HG03095 (cell line): ENCODE measurements at regions not wholly inside any gene's neighbourhood (a gene's known extent, or its start where the extent isn't known, plus 50 kb on each side); places are given as distances from the start of the nearest gene placed in this dataset.

Source experiments
- ATAC-seq: cut with Tn5 transposase; IDR thresholded peaks from one replicate; pipeline ENCODE4 v1.9.1; 2021; ENCODE audit warnings: moderate library complexity; ENCODE audit not compliant: unreplicated experiment

- ATAC-seq: no peak
These were observed 172.7 kb upstream of the CTNNB1 start for GRCh38 chr3:41026394-41027177.

DNA sequence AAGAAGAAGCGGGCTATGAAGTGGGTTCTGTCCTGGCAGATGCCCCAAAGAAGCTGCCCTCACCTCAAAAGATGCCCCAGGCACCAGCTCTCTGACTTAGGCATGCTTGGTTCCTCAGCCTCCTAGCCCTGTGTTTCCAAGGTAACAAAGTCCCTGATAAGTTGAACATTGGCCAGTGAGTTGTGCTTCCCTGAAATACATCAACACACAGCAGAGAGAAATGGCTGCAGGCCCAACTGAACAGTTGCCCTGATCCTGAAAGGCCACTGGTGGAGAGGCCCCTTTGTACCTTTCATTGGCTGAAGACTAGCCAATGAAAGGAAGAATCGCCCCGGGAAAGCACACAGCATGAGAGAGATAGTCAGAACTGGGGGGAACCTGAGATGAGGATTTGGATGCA lies 169.9 kb upstream of the CTNNB1 start:
- ATAC-seq: no peak

DNA sequence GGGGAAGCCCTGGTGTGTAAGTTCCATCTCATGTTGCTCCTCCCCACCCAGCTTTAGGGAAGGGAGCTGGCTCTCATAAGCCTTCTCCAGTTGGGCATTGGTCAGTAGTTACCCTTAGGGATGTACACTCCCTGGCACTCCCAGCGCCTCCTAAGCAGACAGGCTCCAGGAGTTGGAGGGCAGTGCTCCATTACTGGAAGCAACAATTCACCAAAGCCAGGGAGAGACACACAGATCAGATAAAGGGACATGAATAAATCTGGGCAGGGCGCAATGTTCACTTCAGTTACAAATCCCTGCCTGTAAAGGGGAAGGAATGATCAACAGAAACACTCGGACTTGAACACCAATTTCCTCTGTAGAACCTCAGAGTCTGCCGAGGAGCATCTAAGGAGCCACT lies 169.1 kb upstream of the CTNNB1 start:
- ATAC-seq: no peak

GRCh38 chr3:41031401-41031800 lies 167.9 kb upstream of the CTNNB1 start:
- ATAC-seq: no peak

- ATAC-seq: no peak
These were observed 165.3 kb upstream of the CTNNB1 start for GRCh38 chr3:41033956-41034519.

DNA sequence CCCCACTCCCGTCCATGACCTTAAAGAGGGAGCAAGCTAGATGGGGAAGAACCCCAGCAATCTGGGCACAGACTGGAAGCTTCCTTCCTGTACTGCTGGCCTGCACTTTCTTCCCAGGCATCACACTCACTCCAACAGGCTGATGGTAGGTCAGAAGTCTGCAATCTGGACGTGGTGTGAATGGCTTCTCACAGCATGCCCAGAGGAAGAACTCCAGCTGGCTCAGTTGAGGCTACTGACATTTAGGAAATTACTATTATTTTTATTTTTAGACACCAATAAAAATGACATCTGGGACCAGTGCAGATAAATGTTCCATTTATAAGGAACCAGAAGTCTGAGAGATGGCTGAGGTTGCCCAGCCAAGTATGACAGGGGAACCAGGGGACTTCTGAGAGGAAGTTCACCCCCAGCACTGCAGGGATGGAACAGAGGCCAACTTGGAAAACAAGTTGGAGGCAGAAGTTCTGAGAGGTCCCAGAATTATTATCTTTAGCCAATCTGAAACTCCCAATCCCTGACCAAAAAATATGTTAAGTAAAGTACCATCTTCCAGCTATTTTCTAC lies 163.8 kb upstream of the CTNNB1 start:
- ATAC-seq: no peak

GRCh38 chr3:41037651-41038334 lies 161.5 kb upstream of the CTNNB1 start:
- ATAC-seq: no peak

DNA sequence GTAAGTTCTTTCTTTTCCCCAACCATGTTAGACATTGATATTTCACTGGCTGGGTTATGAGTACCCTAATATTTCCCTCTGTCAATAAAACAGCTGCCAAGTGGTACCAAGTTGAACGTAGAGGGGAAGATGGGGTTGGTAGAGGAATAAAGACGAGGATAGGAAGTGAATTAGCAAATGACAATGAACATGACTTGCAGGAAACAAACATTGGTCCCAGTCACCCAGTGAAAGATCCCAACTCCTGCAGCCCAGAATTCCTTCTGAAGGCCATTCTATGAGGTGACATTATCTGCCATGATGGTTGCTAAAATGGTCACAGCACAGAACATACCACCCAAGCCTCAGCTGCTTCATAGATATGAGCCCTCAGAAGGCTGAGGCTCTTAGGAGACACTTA lies 159.0 kb upstream of the CTNNB1 start:
- no peak for ATAC-seq

DNA sequence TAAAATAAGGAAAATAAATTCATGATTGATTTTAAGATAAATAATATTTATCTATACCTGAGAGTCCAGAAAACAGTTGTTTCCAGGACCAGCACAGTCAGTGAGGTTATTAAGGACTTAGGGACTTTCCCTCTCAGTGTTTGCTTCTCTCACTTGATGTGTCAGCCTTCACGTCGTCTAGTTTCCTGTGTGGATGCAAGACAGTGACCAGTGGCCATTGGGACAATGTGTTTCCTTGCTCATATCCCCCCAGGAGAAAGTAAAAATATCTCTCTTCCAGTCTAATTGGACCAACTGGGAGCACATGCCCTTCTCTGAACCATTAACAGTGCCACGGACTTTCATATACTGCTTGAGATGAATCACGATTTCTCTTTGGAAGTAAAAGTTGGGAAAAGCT lies 157.8 kb upstream of the CTNNB1 start:
- no peak for ATAC-seq

DNA sequence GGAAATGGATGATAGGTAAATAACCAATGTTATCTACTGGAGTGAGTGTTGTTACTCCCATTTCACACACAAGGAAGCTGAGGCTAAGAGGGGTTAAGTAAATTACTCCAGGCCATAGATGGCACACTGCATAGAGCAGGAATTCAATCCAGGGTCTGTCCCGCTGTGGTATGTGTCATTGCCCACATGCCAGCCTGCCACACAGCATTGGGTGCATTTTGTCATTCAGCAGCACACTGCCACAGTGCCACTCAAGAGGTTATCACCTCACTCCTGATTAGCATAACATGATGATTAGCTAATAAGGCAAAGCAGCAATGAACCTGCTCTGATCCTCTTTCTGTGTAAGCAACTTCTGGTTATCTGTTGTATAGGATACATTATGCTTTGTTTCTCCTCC lies 157.4 kb upstream of the CTNNB1 start:
- no peak for ATAC-seq

GRCh38 chr3:41044523-41044922 lies 154.8 kb upstream of the CTNNB1 start:
- ATAC-seq: no peak

DNA sequence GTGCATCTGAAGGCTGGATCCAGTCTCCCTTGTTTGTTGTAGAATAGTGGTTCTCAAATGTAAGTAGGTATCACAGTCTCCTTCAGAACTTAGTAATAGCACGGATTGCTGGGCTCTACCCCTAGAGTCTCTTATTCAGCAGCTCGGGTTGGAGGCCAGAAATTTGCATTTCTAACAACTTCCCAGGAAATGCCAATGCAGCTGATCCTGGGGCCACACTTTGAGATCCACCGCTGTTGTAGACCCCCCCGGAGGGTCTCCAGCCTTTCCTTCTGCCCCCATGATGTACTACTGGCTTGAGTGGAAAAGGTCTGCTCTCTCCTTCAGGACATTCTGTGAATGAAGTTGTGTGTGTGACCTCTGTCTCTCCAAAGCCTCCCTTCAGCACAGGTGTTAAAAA lies 153.8 kb upstream of the CTNNB1 start:
- ATAC-seq: no peak

DNA sequence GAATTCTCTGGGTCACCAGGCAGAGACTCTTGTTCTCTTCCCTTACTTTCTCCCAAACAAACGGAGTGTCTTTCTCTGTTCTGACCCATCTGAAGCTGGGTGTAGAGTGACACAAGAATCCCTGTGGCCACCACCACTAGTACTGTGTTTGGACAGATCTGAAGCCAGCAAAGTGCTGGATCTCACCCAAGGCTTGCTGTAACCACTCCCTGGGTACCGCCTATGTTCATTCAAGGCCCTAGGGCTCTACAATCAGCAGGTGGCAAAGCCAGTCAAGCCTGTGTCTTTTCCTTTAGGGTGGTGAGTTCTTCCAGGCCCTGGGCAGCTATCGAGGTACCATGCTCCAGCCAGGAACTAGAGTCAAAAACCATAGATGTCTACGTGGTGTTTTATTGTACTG lies 149.2 kb upstream of the CTNNB1 start:
- ATAC-seq: no peak

DNA sequence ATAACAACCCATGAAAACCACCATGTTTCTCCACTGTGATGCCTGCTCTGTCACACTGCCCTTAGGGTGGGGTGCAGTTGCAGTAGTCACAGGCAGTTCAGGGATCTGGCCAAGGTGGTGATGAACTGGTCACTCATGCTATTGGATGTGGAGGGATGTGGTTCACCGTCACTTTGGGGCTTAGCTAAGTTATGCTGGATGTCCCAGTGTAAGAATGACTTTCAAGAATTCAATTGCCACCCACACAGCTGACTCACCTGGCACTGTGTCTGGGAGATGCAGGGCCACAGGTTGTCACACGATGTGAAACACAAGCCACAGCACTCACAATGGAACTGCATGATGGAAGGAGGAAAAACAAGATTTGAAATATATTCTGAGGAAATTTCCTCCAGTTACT lies 146.1 kb upstream of the CTNNB1 start:
- no peak for ATAC-seq

- no peak for ATAC-seq
These were observed 139.2 kb upstream of the CTNNB1 start for GRCh38 chr3:41060106-41060505.

DNA sequence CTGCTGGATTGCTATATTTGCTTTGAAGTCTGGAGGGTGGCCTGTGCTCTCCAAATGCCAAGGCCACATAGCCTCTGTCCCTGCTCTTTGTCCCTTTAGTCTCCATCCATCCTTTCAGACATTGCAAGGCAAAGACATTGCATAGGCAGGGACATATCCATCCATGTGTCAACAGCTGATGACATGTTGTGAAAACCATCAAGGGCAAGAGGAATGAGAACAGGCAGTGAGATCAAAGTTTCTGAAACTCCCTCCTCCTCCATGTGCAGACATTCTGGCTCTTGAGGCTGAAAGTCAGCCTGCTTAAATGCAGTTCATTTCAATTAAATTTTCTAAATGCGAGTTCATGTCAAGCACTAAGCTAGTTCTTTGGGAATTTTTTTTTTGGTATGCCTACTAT lies 135.2 kb upstream of the CTNNB1 start:
- no peak for ATAC-seq

DNA sequence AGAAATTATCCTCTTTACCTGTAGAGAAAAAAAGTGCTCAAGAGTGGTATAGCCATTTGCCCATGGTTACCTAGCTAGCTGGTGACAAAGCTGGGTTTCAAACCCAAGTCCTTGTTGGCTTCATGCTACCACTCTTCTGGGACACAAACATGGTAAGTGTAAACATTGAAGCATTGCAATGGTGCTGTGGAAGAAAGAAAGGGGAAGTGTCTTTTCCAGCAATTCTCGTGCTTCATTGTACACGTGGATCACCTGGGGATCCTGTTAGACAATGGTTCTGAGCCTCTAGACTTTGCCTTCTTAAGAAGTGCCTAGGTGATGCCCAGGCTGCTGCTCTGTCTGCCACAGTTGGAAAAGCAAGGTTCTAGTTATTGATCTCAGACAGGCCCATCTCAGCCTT lies 134.8 kb upstream of the CTNNB1 start:
- no peak for ATAC-seq

- no peak for ATAC-seq
These were observed 134.0 kb upstream of the CTNNB1 start for GRCh38 chr3:41065340-41065739.

DNA sequence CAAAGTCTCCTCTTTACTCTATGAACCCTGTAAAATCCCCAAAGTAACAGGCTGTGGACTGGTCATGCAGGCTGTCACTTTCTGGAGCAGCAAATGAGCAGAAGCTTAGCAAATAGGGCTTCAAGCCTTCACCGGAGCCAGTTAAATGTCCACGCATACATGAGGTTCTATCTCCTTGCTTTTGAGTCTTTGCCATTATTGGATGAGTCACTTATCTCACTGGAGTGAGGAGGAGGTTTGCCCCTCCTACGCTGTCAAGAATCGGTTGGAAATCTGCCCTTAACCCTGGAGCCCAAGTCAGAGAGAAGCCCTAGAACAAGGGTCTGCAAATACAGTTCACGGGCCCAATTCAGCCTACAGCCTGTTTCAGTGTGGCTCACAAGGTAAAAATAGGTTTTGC lies 126.1 kb upstream of the CTNNB1 start:
- no peak for ATAC-seq

DNA sequence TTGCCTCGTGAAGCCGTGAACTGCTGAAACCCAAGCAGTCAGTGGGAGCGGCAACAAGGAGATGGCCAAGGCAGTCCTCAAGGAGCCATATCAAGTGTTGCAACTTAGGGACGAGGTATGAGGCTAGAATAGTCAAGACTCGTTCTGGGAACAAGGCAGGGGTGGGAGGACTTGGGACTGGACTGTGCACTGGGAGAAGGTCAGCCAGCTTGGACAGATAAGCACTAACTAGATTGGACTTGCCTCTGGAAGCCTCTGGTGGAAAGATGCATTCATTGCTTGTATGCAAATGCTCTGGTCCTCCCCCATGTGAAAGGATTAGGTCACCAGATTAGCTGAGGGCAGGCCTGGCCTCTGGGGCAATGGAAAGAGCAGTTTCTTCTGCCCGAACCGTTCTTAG lies 123.3 kb upstream of the CTNNB1 start:
- no peak for ATAC-seq

- ATAC-seq: no peak
These were observed 122.9 kb upstream of the CTNNB1 start for GRCh38 chr3:41076399-41076798.

DNA sequence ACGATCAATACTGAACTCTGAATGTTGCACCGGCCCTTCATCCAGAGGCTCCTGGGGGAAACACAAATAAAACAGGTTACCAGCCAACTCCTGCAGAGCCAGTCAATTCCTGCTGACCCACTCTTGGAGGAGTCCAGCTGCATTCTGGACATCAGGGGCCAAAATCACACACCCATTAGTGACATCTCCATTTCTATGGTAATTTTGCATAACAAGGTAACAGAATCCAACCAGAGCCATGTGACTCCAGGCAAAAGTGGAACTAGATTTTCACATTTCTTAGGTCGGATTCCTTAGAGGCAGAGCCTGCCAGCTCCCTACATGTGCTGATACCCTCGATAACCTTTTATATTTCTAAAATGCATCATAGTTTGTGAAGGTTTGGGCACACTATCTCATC lies 119.2 kb upstream of the CTNNB1 start:
- ATAC-seq: no peak
